Effector memory CD4-positive, alpha-beta T cell (primary cell): ENCODE measurements at regions not wholly inside any gene's neighbourhood (a gene's known extent, or its start where the extent isn't known, plus 50 kb on each side); places are given as distances from the start of the nearest gene placed in this dataset.

Experiments used
- DNase-seq, 3 donors: peaks; one replicate each; pipeline ENCODE4 v3.0.0-alpha.2; 2020
- H3K27ac ChIP-seq: 2 replicates; pipeline ENCODE4 v1.7.0; 2013; ENCODE audit warnings: mild to moderate bottlenecking, low read length, moderate library complexity; ENCODE audit not compliant: insufficient read depth, poor library complexity, severe bottlenecking
- H3K27me3 ChIP-seq: replicated peaks from 2 replicates; pipeline ENCODE4 v1.7.0; 2013; ENCODE audit warnings: mild to moderate bottlenecking, low read length; ENCODE audit not compliant: insufficient read depth, control insufficient read depth, poor library complexity, severe bottlenecking
- H3K36me3 ChIP-seq: 2 replicates; pipeline ENCODE4 v1.7.0; 2013; ENCODE audit warnings: mild to moderate bottlenecking, low read length, moderate library complexity; ENCODE audit not compliant: control insufficient read depth, insufficient read depth
- H3K4me1 ChIP-seq: 2 replicates; pipeline ENCODE4 v1.7.0; 2013; ENCODE audit warnings: low read length, mild to moderate bottlenecking; ENCODE audit not compliant: control insufficient read depth, insufficient read depth, poor library complexity, severe bottlenecking
- H3K4me3 ChIP-seq: 2 replicates; pipeline ENCODE4 v1.7.0; 2013; ENCODE audit warnings: low read length, low read depth, mild to moderate bottlenecking; ENCODE audit not compliant: insufficient read depth, poor library complexity, severe bottlenecking
- H3K9me3 ChIP-seq: 2 replicates; pipeline ENCODE4 v1.7.0; 2013; ENCODE audit warnings: mild to moderate bottlenecking, low read length, moderate library complexity; ENCODE audit not compliant: control insufficient read depth

DNA sequence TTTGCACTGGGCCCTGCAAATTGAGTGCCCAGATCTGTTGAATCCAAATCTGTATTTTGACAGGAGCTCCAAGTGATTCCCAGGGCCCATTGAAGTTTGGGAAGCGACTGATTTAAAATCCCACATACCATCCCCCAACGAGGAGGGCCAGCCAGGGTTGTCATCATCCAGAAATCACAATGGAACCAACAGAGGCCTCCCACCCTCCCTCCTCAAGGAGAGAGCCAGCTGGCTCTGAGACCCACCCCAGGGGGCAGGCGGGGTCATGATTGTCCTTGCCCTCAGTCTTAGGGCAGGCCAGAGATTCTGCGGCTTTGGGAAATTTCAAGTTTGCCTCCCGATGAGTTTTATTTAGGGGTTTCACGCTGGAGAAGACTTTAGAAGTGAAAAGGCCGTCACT, 358.2 kb downstream of the MN1 start:
- Histone ChIP-seq H3K4me3 (no peak overlapping the region), H3K36me3 (no peaks in the 10 kb centered on the region), H3K9me3 (no peaks in the 10 kb centered on the region), H3K27ac (no peak overlapping the region), H3K27me3 (no peaks in the 10 kb centered on the region), H3K4me1 (no peaks in the 10 kb centered on the region)
- DNase-seq, result no peak

DNA sequence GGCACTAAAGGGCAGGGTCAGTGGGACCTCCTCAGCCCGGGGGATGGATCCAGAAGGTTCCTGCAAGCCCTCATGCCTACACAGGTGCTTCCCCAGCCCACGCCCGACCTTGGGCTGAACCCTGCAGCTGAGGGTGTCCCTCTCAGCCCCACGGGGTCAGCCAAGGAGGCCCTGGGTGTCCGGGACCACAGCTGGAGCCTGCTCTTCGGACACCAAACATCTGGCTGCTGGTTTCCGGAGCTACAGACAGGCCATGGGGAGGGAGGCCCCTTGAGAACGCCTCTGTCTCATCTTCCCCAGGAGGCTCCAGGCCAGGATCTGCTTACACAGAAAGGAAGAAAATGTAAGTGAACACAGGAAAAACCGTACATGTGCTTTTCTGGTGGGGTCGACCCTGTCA, 355.7 kb downstream of the MN1 start:
- Histone ChIP-seq H3K27ac (no peak overlapping the region), H3K36me3 (no peaks in the 10 kb centered on the region), H3K27me3 (no peaks in the 10 kb centered on the region), H3K4me1 (no peaks in the 10 kb centered on the region), H3K4me3 (no peak overlapping the region), H3K9me3 (no peaks in the 10 kb centered on the region)
- no peak for DNase-seq

DNA sequence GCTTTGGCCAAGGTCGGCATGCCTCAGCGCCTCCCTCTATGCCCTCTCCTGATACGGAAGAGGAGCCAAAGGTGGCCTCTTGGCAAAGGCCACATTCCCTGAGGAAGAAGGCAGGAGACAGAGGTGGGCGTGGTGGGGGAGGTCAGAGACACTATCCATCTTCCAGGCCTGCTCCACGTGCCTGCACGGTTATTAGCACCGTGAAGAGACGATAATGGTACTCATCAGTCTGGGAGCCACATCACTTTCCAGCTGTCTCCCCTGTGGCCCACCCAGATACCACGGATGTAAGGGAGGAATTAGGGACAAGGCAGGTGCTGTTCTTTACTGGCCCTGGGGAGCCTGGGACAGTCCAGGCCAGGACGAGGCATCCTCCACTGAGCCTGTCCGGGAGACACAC, 354.3 kb downstream of the MN1 start:
- Histone ChIP-seq H3K27me3 (no peaks in the 10 kb centered on the region), H3K4me3 (no peak overlapping the region), H3K9me3 (no peaks in the 10 kb centered on the region), H3K4me1 (no peaks in the 10 kb centered on the region), H3K27ac (no peak overlapping the region), H3K36me3 (no peaks in the 10 kb centered on the region)
- DNase-seq, result no peak

- Histone ChIP-seq H3K27ac (no peak overlapping the region), H3K9me3 (no peaks in the 10 kb centered on the region), H3K4me3 (no peak overlapping the region), H3K4me1 (no peaks in the 10 kb centered on the region), H3K36me3 (no peaks in the 10 kb centered on the region), H3K27me3 (no peaks in the 10 kb centered on the region)
- no peak for DNase-seq
Measured at GRCh38 chr22:27450448-27450847, 351.1 kb downstream of the MN1 start.

- H3K4me3 ChIP-seq, result no peak overlapping the region
- no peaks in the 10 kb centered on the region for H3K36me3 ChIP-seq
- no peak for DNase-seq
- no peak overlapping the region for H3K27ac ChIP-seq
- no peaks in the 10 kb centered on the region for H3K27me3 ChIP-seq
- H3K4me1 ChIP-seq, result no peaks in the 10 kb centered on the region
- no peaks in the 10 kb centered on the region for H3K9me3 ChIP-seq
Measured at GRCh38 chr22:27452245-27452644, 349.3 kb downstream of the MN1 start.

GRCh38 chr22:27452922-27453321, 348.6 kb downstream of the MN1 start:
- Histone ChIP-seq H3K4me1 (no peaks in the 10 kb centered on the region), H3K4me3 (no peak overlapping the region), H3K27me3 (no peaks in the 10 kb centered on the region), H3K27ac (no peak overlapping the region), H3K36me3 (no peaks in the 10 kb centered on the region), H3K9me3 (no peaks in the 10 kb centered on the region)
- no peak for DNase-seq

DNA sequence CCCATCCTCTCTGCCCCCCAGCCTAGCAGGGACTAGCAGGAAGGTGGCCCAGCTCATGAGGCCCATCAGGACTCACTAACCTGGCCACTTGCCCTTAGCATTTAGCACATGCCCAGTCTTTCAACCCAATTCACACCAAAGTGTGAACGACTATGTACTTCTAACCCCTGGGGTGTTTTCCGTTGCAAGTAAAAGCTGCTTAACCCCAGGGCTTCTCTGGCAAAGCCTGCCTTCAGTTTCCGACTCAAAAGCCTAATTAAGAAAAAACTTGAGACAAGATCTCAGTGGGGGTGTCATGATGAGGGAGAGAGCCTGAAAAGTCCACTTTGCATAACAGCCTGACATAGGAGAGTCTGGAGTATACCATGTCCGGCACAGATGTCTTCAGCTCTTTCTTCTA, 347.8 kb downstream of the MN1 start:
- Histone ChIP-seq H3K9me3 (no peaks in the 10 kb centered on the region), H3K4me3 (no peak overlapping the region), H3K27ac (no peak overlapping the region), H3K4me1 (no peaks in the 10 kb centered on the region), H3K36me3 (no peaks in the 10 kb centered on the region), H3K27me3 (no peaks in the 10 kb centered on the region)
- no peak for DNase-seq

DNA sequence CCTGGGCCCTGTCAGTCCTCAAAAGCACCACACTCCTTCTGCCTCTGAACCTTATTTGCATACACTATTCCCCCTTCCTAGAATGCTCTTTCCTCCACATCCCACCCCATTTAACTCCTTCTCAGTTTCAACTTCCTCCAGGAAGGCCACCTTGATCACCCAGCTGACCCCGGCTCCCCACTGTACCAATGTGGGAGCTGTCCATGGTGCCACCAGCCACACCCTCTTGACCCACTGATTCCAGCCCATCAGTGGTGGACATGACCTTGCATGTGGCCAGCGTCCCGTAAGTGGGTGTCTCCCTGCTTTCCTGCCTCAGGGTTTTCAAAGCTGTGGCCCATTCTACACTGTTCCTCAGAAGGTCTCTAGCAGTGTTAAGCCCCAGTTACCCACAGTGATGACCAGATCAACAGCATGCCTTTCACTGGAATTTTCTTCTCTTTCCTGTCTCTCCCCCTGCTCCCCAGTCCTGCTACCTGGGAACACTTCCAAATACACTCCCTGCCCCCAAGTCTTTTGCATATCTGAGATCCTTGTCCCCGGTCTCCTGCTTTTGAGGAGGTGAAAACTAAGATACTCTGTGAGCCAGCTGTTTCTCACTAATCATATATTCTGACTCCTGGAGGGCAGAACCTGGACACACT, 346.6 kb downstream of the MN1 start:
- Histone ChIP-seq H3K9me3 (no peaks in the 10 kb centered on the region), H3K36me3 (no peaks in the 10 kb centered on the region), H3K27ac (no peak overlapping the region), H3K27me3 (no peaks in the 10 kb centered on the region), H3K4me3 (no peak overlapping the region), H3K4me1 (no peaks in the 10 kb centered on the region)
- no peak for DNase-seq

GRCh38 chr22:27455526-27455925, 346.0 kb downstream of the MN1 start:
- no peak overlapping the region for H3K4me3 ChIP-seq
- no peaks in the 10 kb centered on the region for H3K9me3 ChIP-seq
- no peaks in the 10 kb centered on the region for H3K36me3 ChIP-seq
- H3K4me1 ChIP-seq, result no peaks in the 10 kb centered on the region
- no peak for DNase-seq
- no peak overlapping the region for H3K27ac ChIP-seq
- H3K27me3 ChIP-seq, result no peaks in the 10 kb centered on the region

DNA sequence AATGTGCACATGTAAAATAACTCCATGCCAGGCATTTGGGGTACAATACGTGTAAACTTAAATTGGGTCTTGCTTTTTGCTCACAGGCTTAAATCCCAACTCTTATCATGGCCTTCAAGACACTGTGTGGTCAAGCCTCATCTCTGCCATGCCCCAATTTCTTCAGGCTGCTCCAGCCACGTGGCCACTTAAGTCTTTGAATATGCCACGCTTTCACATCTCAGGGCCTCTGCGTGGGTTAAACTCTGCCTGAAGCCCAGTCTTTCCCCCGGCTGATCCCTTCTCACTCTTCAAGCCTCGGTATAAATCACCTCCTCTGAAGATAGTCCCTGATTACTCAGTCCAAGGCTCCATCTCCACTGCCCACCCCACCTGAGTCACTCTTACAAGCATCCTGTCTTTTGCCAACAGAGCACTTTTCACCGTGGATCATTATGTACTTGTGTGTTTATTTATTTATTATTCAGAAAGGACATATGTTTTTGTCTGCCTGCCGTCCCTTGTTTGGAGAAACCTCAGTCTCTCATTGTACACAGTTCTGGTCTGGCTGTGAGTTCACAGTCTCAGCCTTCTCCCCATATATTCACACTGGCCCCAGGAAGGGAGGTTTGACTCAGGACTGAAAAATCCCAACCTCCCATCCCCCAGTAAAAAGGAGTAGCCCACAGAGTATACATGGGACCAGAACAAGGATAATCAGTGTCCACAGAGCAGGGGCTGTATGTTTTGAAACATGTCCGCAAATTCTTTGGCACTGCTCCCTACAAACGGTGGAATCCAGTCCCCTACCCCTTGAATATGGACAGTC, 344.7 kb downstream of the MN1 start:
- no peaks in the 10 kb centered on the region for H3K9me3 ChIP-seq
- no peaks in the 10 kb centered on the region for H3K27me3 ChIP-seq
- no peak overlapping the region for H3K27ac ChIP-seq
- H3K4me1 ChIP-seq, result no peaks in the 10 kb centered on the region
- H3K36me3 ChIP-seq, result no peaks in the 10 kb centered on the region
- no peak overlapping the region for H3K4me3 ChIP-seq
- DNase-seq, result no peak
